IMR-90 (cell line): ENCODE measurements at regions not wholly inside any gene's neighbourhood (a gene's known extent, or its start where the extent isn't known, plus 50 kb on each side); places are given as distances from the start of the nearest gene placed in this dataset.

Experiments
- ATAC-seq: fragments of 200-7000 bp; cut with Tn5 transposase; 2 replicates; pipeline ENCODE4 v1.9.1; 2020; ENCODE audit warnings: low read depth, mild to moderate bottlenecking, moderate library complexity
- BruUV-seq: library from RNA; stranded (reverse); fragments of 400-500 nt; replicated peaks from 2 replicates; lab custom pipeline; 2021; lab: Mats Ljungman, UMichigan
- CTCF ChIA-PET: fragments of 300-600 bp; formaldehyde crosslinking; extraction: SDS; loops from one replicate; lab custom pipeline; 2021; ENCODE audit warnings: antibody characterized with exemption; lab: Yijun Ruan, JAX
- POLR2A ChIA-PET: fragments of 300-600 bp; sonication (Branson Sonifier 250); formaldehyde crosslinking; loops from one replicate; lab custom pipeline; 2022; ENCODE audit warnings: antibody characterized with exemption; ENCODE audit not compliant: unreplicated experiment; lab: Charles Lee
- DNase-seq: peaks from one replicate; pipeline ENCODE4 v3.0.0; 2013
- H2AFZ ChIP-seq: replicated peaks from 2 replicates; pipeline ENCODE3; 2013; ENCODE audit warnings: low read length, mild to moderate bottlenecking; ENCODE audit not compliant: poor library complexity
- H2AK5ac ChIP-seq: 2 replicates; pipeline ENCODE4 v1.6.1; 2013; ENCODE audit warnings: low read depth, low read length, inconsistent platforms
- H2AK9ac ChIP-seq: replicated peaks from 2 replicates; pipeline ENCODE3; 2013; ENCODE audit warnings: mild to moderate bottlenecking, low read depth, low read length, moderate library complexity; ENCODE audit not compliant: poor library complexity
- H2BK120ac ChIP-seq: 2 replicates; pipeline ENCODE4 v1.6.1; 2013; ENCODE audit warnings: low read depth, low read length, inconsistent platforms
- H2BK15ac ChIP-seq: 3 replicates; pipeline ENCODE4 v1.6.1; 2013; ENCODE audit warnings: low read depth, low read length, inconsistent platforms
- H2BK20ac ChIP-seq: 2 replicates; pipeline ENCODE4 v1.6.1; 2013; ENCODE audit warnings: low read depth, mild to moderate bottlenecking, inconsistent platforms, low read length, moderate library complexity
- H2BK5ac ChIP-seq: 2 replicates; pipeline ENCODE4 v1.6.1; 2013; ENCODE audit warnings: mild to moderate bottlenecking, low read depth, low read length, inconsistent platforms; ENCODE audit not compliant: poor library complexity, severe bottlenecking
- H3K14ac ChIP-seq: replicated peaks from 2 replicates; pipeline ENCODE4 v1.6.1; 2013; ENCODE audit warnings: low read depth, low read length, inconsistent platforms
- H3K18ac ChIP-seq: 2 replicates; pipeline ENCODE4 v1.6.1; 2013; ENCODE audit warnings: low read depth, low read length, control low read depth
- H3K23ac ChIP-seq: 2 replicates; pipeline ENCODE4 v1.6.1; 2013; ENCODE audit warnings: low read depth, low read length, inconsistent platforms
- H3K27ac ChIP-seq: 2 replicates; pipeline ENCODE4 v1.5.1; 2013; ENCODE audit warnings: mild to moderate bottlenecking, control low read depth, low read length; ENCODE audit not compliant: insufficient read depth
- H3K27me3 ChIP-seq: 2 replicates; pipeline ENCODE4 v1.6.1; 2013; ENCODE audit warnings: low read length; ENCODE audit not compliant: control insufficient read depth, insufficient read depth
- H3K36me3 ChIP-seq: 2 replicates; pipeline ENCODE4 v1.6.1; 2013; ENCODE audit warnings: low read length, mixed read lengths; ENCODE audit not compliant: control insufficient read depth, insufficient read depth
- H3K4ac ChIP-seq: 2 replicates; pipeline ENCODE4 v1.6.1; 2013; ENCODE audit warnings: low read depth, low read length, inconsistent platforms
- H3K4me1 ChIP-seq: 2 replicates; pipeline ENCODE4 v1.6.1; 2013; ENCODE audit warnings: low read length, mixed read lengths; ENCODE audit not compliant: control insufficient read depth, insufficient read depth
- H3K4me2 ChIP-seq: 2 replicates; pipeline ENCODE4 v1.6.1; 2013; ENCODE audit warnings: low read depth, mild to moderate bottlenecking, control low read depth, low read length, moderate library complexity
- H3K4me3 ChIP-seq: 2 replicates; pipeline ENCODE4 v1.5.1; 2013; ENCODE audit warnings: low read depth, mild to moderate bottlenecking, control low read depth, low read length, moderate library complexity; ENCODE audit not compliant: insufficient read depth
- H3K56ac ChIP-seq: 2 replicates; pipeline ENCODE4 v1.6.1; 2013; ENCODE audit warnings: low read length, inconsistent platforms; ENCODE audit not compliant: insufficient read depth; ENCODE audit errors: extremely low read depth
- H3K79me1 ChIP-seq, 2 experiments: 2 replicates each; pipeline ENCODE4 v1.6.1; 2013; ENCODE audit warnings: low read length in 2 of 2, inconsistent platforms in 1 of 2, low read depth in 1 of 2
- H3K9ac ChIP-seq: 2 replicates; pipeline ENCODE4 v1.6.1; 2013; ENCODE audit warnings: low read depth, low read length, control low read depth
- H3K9me1 ChIP-seq: 2 replicates; pipeline ENCODE4 v1.6.1; 2013; ENCODE audit warnings: low read length, inconsistent platforms; ENCODE audit not compliant: insufficient read depth
- H3K9me3 ChIP-seq: 2 replicates; pipeline ENCODE4 v1.6.1; 2013; ENCODE audit warnings: low read length; ENCODE audit not compliant: control insufficient read depth, insufficient read depth
- H4K20me1 ChIP-seq: 2 replicates; pipeline ENCODE4 v1.6.1; 2013; ENCODE audit warnings: low read length, inconsistent platforms; ENCODE audit not compliant: insufficient read depth
- H4K5ac ChIP-seq: 2 replicates; pipeline ENCODE4 v1.6.1; 2013; ENCODE audit warnings: mild to moderate bottlenecking, low read depth, low read length, control low read depth
- H4K8ac ChIP-seq, 2 experiments: 2 replicates each; pipeline ENCODE4 v1.6.1; 2013; ENCODE audit warnings: low read depth in 2 of 2, low read length in 2 of 2, control low read depth in 1 of 2, inconsistent platforms in 1 of 2
- H4K91ac ChIP-seq: 2 replicates; pipeline ENCODE4 v1.6.1; 2013; ENCODE audit warnings: low read depth, low read length, inconsistent platforms; ENCODE audit not compliant: insufficient read depth
- CEBPB ChIP-seq: IDR thresholded peaks from 2 replicates; pipeline ENCODE4 v1.6.1; 2012; ENCODE audit warnings: low read depth, low read length, improper control_type of control experiment
- MAFK ChIP-seq: IDR thresholded peaks from 2 replicates; pipeline ENCODE4 v1.6.1; 2012; ENCODE audit warnings: low read depth, low read length, improper control_type of control experiment
- NFE2L2 ChIP-seq: fragments of 150-350 bp; IDR thresholded peaks from 2 replicates; pipeline ENCODE4 v1.6.1; 2016; ENCODE audit warnings: low read depth, mild to moderate bottlenecking, low read length
- POLR2A ChIP-seq: IDR thresholded peaks from 2 replicates; pipeline ENCODE4 v1.6.1; 2012; ENCODE audit warnings: mild to moderate bottlenecking, low read depth, low read length
- RCOR1 ChIP-seq: IDR thresholded peaks from 2 replicates; pipeline ENCODE4 v1.6.1; 2012; ENCODE audit warnings: mild to moderate bottlenecking, low read length, improper control_type of control experiment; ENCODE audit not compliant: insufficient replicate concordance
- WGBS, 2 experiments: methylation state at CpG; one replicate each; pipeline versions ENCODE4 v1.1.5 to v1.1.7; 2013; ENCODE audit warnings: missing lambda C conversion rate in 2 of 2; ENCODE audit not compliant: insufficient read length in 1 of 2; ENCODE audit errors: extremely low coverage in 2 of 2; 5-methylcytosine and 5-hydroxymethylcytosine counted together
- dilution Hi-C: fragments of 300-500 bp; cut with HindIII; formaldehyde crosslinking; loops from one replicate; pipeline ENCODE4 v1.14.3; 2018; ENCODE audit warnings: low sequenced_read_pairs; ENCODE audit not compliant: unreplicated experiment
- in situ Hi-C: fragments of 300-500 bp; cut with MboI; formaldehyde crosslinking; loops from 3 replicates; pipeline ENCODE4 v1.14.3; 2019; ENCODE audit warnings: low sequenced_read_pairs, inconsistent platforms, mixed read lengths
- intact Hi-C: fragments of 100-400 bp; cut with micrococcal nuclease; formaldehyde crosslinking; loops from 2 replicates; pipeline ENCODE4 v1.10.0; 2022

DNA sequence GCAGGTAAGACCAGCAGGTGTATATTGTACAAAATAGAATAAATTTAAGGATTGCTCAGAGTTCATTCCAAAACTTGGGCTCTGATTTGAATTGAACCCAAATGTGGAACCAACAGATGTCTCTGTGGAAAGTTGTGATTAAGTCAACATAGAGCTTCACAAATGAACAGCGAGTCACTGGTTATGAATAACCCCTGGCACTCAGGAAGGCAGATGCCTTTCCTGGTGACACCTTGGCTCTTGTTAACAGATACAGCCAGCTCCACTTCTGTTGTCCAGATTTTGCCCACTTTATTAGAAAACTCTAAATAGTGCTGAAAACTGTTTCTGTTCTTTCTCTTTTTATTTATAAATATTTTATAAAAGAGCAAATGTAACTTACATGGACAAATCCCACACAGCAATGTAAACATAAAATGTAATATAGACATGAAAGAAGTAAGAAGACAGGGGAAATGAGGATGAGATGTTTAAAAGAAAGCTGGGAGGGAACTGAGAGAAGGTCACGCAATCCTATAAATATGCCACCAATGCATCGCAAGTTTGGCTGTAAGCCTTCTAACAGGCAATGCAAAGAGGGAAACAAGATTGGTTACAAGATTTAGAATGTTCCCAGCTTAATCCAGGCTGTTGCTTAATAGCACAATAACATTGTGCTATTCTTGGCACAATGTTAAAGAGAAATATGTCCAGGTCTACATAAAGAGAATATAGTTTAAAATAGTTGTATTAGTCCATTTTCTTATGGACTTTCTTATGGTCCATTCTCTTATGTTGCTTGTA is 495.5 kb downstream of the TAFA4 start:
- H3K18ac ChIP-seq = no peak overlapping the region
- in situ Hi-C loops (no loop called here), dilution Hi-C loops (no loop called here), intact Hi-C loops (no loop called here)
- peaks cover 16% of the 10 kb centered on the region; the same call in 1 of the 2 replicates for H3K9me3 ChIP-seq
- WGBS, 2 experiments = no CpG with 5 or more reads among the region's 3 CpGs
- H2BK120ac ChIP-seq = no peak overlapping the region
- no peaks in the 10 kb centered on the region for H4K20me1 ChIP-seq
- no peak overlapping the region for H2AK9ac ChIP-seq
- no peak overlapping the region for H3K4me3 ChIP-seq
- POLR2A ChIA-PET = no interaction called here
- no peaks in the 10 kb centered on the region for H3K36me3 ChIP-seq
- ATAC-seq = no peak
- no peaks in the 10 kb centered on the region for H3K79me1 ChIP-seq
- DNase-seq = no peak
- TF ChIP-seq CEBPB (no peak), POLR2A (no peak), NFE2L2 (no peak), RCOR1 (no peak), MAFK (no peak)
- H3K4ac ChIP-seq = no peak overlapping the region
- H3K23ac ChIP-seq = no peak overlapping the region
- H2BK15ac ChIP-seq = no peak overlapping the region
- H2AFZ ChIP-seq = no peak overlapping the region
- H3K4me2 ChIP-seq = no peak overlapping the region
- no peak overlapping the region for H2BK20ac ChIP-seq
- H3K27me3 ChIP-seq = no peaks in the 10 kb centered on the region
- H2AK5ac ChIP-seq = no peak overlapping the region
- CTCF ChIA-PET = no interaction called here
- no peak overlapping the region for H4K5ac ChIP-seq
- no peaks in the 10 kb centered on the region for H3K9me1 ChIP-seq
- H3K56ac ChIP-seq = no peak overlapping the region
- no peak overlapping the region for H2BK5ac ChIP-seq
- H3K27ac ChIP-seq = no peak overlapping the region
- no peak overlapping the region for H4K8ac ChIP-seq
- no peaks in the 10 kb centered on the region for H3K4me1 ChIP-seq
- BruUV-seq = no TSS peak
- no peak overlapping the region for H3K9ac ChIP-seq
- H4K91ac ChIP-seq = no peak overlapping the region
- H3K14ac ChIP-seq = no peak overlapping the region
